GM21825 (cell line): ENCODE measurements at regions not wholly inside any gene's neighbourhood (a gene's known extent, or its start where the extent isn't known, plus 50 kb on each side); places are given as distances from the start of the nearest gene placed in this dataset.

ENCODE experiments used
- ATAC-seq: cut with Tn5 transposase; IDR thresholded peaks from one replicate; pipeline ENCODE4 v1.9.1; 2021; ENCODE audit warnings: mild to moderate bottlenecking, moderate library complexity; ENCODE audit not compliant: unreplicated experiment

- no peak for ATAC-seq
Measured at GRCh38 chr5:130731839-130732238, 433.2 kb downstream of the HINT1 start.

- no peak for ATAC-seq
Measured at GRCh38 chr5:130729541-130729940, 435.5 kb downstream of the HINT1 start.

- no peak for ATAC-seq
Measured at GRCh38 chr5:130727830-130728229, 437.2 kb downstream of the HINT1 start.

- ATAC-seq, result no peak
Measured at GRCh38 chr5:130724658-130725057, 440.4 kb downstream of the HINT1 start.

- ATAC-seq, result peak; percentile 52
Measured at GRCh38 chr5:130720355-130720754, 444.7 kb downstream of the HINT1 start.

- no peak for ATAC-seq
Measured at GRCh38 chr5:130715541-130715940, 449.5 kb downstream of the HINT1 start.

GRCh38 chr5:130714200-130714599, 450.9 kb downstream of the HINT1 start:
- ATAC-seq, result no peak

- ATAC-seq, result no peak
Measured at GRCh38 chr5:130712324-130712723, 452.7 kb downstream of the HINT1 start.

- ATAC-seq, result no peak
Measured at GRCh38 chr5:130710596-130710995, 454.5 kb downstream of the HINT1 start.

- ATAC-seq, result no peak
Measured at GRCh38 chr5:130708754-130709153, 456.3 kb downstream of the HINT1 start.

GRCh38 chr5:130706696-130707095, 458.4 kb downstream of the HINT1 start:
- ATAC-seq, result no peak

GRCh38 chr5:130705368-130705767, 459.7 kb downstream of the HINT1 start:
- ATAC-seq, result no peak

GRCh38 chr5:130693509-130693908, 471.5 kb downstream of the HINT1 start:
- ATAC-seq, result no peak

- ATAC-seq, result no peak
Measured at GRCh38 chr5:130692770-130693169, 472.3 kb downstream of the HINT1 start.

GRCh38 chr5:130689831-130690230, 475.2 kb downstream of the HINT1 start:
- no peak for ATAC-seq

GRCh38 chr5:130687085-130687733, 477.8 kb downstream of the HINT1 start:
- ATAC-seq, result no peak

GRCh38 chr5:130678637-130679036, 486.4 kb downstream of the HINT1 start:
- ATAC-seq, result no peak

- no peak for ATAC-seq
Measured at GRCh38 chr5:130666462-130666861, 498.6 kb downstream of the HINT1 start.

GRCh38 chr5:130652176-130652575, 512.9 kb downstream of the HINT1 start:
- ATAC-seq, result no peak

GRCh38 chr5:130651440-130651839, 513.6 kb downstream of the HINT1 start:
- ATAC-seq, result no peak

GRCh38 chr5:130643321-130643720, 521.7 kb downstream of the HINT1 start:
- no peak for ATAC-seq

- ATAC-seq, result no peak
Measured at GRCh38 chr5:130642461-130642860, 522.6 kb downstream of the HINT1 start.

GRCh38 chr5:130627145-130627544, 537.9 kb downstream of the HINT1 start:
- ATAC-seq, result no peak
